DOHH2 (cell line): ENCODE measurements at regions not wholly inside any gene's neighbourhood (a gene's known extent, or its start where the extent isn't known, plus 50 kb on each side); places are given as distances from the start of the nearest gene placed in this dataset.

ENCODE experiments used
- H3F3A ChIP-seq: fragments of 200-600 bp; sonication (generic), shearing (Covaris generic); 2 replicates; pipeline ENCODE4 v1.6.0; 2016; ENCODE audit warnings: antibody characterized with exemption, mild to moderate bottlenecking; ENCODE audit not compliant: control insufficient read depth, insufficient read depth
- H3K27ac ChIP-seq: fragments of 200-600 bp; sonication (generic); 2 replicates; pipeline ENCODE4 v1.5.1; 2014; ENCODE audit warnings: low read depth, mild to moderate bottlenecking, low read length, moderate library complexity
- H3K27me3 ChIP-seq: fragments of 200-600 bp; sonication (generic); 2 replicates; pipeline ENCODE4 v1.6.1; 2014; ENCODE audit warnings: mild to moderate bottlenecking, low read length, mixed read lengths; ENCODE audit not compliant: control insufficient read depth
- H3K36me3 ChIP-seq: fragments of 200-600 bp; sonication (generic); 2 replicates; pipeline ENCODE4 v1.6.1; 2014; ENCODE audit warnings: mild to moderate bottlenecking, low read length, moderate library complexity, mixed read lengths; ENCODE audit not compliant: control insufficient read depth
- H3K4me1 ChIP-seq: fragments of 200-600 bp; sonication (generic); 2 replicates; pipeline ENCODE4 v1.6.1; 2014; ENCODE audit warnings: mild to moderate bottlenecking, low read length, mixed read lengths; ENCODE audit not compliant: control insufficient read depth
- H3K4me2 ChIP-seq: fragments of 200-600 bp; sonication (generic); 2 replicates; pipeline ENCODE4 v1.6.0; 2014; ENCODE audit warnings: mild to moderate bottlenecking, low read length, moderate library complexity
- H3K4me3 ChIP-seq: fragments of 200-600 bp; sonication (generic); 2 replicates; pipeline ENCODE4 v1.5.1; 2014; ENCODE audit warnings: mild to moderate bottlenecking, low read length, mixed read lengths
- H3K79me2 ChIP-seq: fragments of 200-600 bp; sonication (generic); 2 replicates; pipeline ENCODE4 v1.6.1; 2014; ENCODE audit warnings: mild to moderate bottlenecking, low read length, mixed read lengths; ENCODE audit not compliant: control insufficient read depth
- H3K9me2 ChIP-seq: fragments of 200-600 bp; sonication (generic); replicated peaks from 2 replicates; pipeline ENCODE4 v1.6.1; 2014; ENCODE audit warnings: mild to moderate bottlenecking, low read length, mixed read lengths; ENCODE audit not compliant: control insufficient read depth
- H3K9me3 ChIP-seq: fragments of 200-600 bp; sonication (generic); 2 replicates; pipeline ENCODE4 v1.6.1; 2014; ENCODE audit warnings: antibody characterized with exemption, low read length, mixed read lengths; ENCODE audit not compliant: control insufficient read depth, insufficient read depth
- H4K20me1 ChIP-seq: fragments of 200-600 bp; sonication (generic); 2 replicates; pipeline ENCODE4 v1.6.0; 2014; ENCODE audit warnings: low read depth, mild to moderate bottlenecking, antibody characterized with exemption, low read length, moderate library complexity; ENCODE audit not compliant: control insufficient read depth, insufficient read depth
- CTCF ChIP-seq: fragments of 200-600 bp; sonication (generic); IDR thresholded peaks from one replicate; pipeline ENCODE4 v1.5.1; 2014; ENCODE audit warnings: antibody characterized with exemption, mild to moderate bottlenecking, low read depth, low read length; ENCODE audit not compliant: poor library complexity, severe bottlenecking
- EZH2phosphoT487 ChIP-seq: fragments of 200-600 bp; sonication (generic); IDR thresholded peaks from 2 replicates; pipeline ENCODE4 v1.6.1; 2017; ENCODE audit warnings: borderline replicate concordance, mild to moderate bottlenecking, antibody characterized with exemption, low read length, moderate library complexity, mixed read lengths

DNA sequence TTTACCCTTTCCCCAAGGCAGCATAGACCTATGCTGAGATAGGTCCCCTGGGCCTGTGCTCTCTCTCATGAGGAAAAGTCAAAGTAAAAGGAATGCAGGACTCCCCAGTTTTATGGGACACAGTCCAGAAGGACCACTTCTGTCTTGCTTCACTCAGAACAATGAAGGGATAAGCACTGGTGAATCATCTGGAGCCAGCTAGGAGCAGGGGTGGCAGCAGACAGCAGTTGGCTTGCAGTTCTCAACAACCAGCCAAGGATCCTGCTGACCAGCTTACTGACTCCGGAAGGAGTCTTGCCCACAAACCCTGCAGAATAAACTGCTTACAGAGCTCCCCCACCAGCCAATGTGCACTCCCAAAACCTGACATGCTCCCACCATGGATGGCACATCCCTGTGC lies 152.1 kb upstream of the GHITM start:
- Histone ChIP-seq H3K4me3 (no peak overlapping the region), H3K9me2 (no peaks in the 10 kb centered on the region), H3K4me1 (no peaks in the 10 kb centered on the region), H3K4me2 (no peak overlapping the region), H4K20me1 (no peaks in the 10 kb centered on the region), H3K27ac (no peak overlapping the region), H3K36me3 (no peaks in the 10 kb centered on the region), H3K27me3 (no peaks in the 10 kb centered on the region), H3F3A (no peaks in the 10 kb centered on the region), H3K9me3 (no peaks in the 10 kb centered on the region), H3K79me2 (no peaks in the 10 kb centered on the region)
- TF ChIP-seq EZH2phosphoT487 = no peak
- TF ChIP-seq CTCF = no peak

GRCh38 chr10:83988435-83988834 lies 150.9 kb upstream of the GHITM start:
- H3K27ac ChIP-seq = no peak overlapping the region
- TF ChIP-seq EZH2phosphoT487 (no peak), CTCF (no peak)
- H3K79me2 ChIP-seq = no peaks in the 10 kb centered on the region
- H3K36me3 ChIP-seq = no peaks in the 10 kb centered on the region
- no peaks in the 10 kb centered on the region for H3F3A ChIP-seq
- no peak overlapping the region for H3K4me3 ChIP-seq
- no peak overlapping the region for H3K4me2 ChIP-seq
- no peaks in the 10 kb centered on the region for H3K9me3 ChIP-seq
- no peaks in the 10 kb centered on the region for H3K27me3 ChIP-seq
- H3K9me2 ChIP-seq = no peaks in the 10 kb centered on the region
- no peaks in the 10 kb centered on the region for H4K20me1 ChIP-seq
- no peaks in the 10 kb centered on the region for H3K4me1 ChIP-seq

DNA sequence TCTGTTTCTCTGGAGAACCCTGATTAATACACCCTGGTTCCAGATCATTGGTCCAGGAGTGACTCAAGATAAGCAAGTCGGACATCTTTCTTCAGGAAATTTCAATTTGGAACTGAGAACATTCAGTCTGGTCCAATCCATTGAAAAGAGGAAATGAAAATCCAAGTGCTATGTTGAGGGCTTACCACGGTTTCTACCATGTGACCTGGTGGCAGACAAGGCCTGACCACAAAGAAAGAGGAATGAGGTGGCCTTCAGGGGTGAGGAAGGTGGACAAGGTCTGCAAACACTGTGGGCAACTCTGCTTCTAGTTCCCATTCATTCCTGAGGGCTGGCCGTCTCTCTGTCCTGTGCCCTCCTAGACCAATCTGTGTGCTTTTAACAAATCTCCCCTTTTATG lies 149.2 kb upstream of the GHITM start:
- no peaks in the 10 kb centered on the region for H3F3A ChIP-seq
- no peak overlapping the region for H3K4me2 ChIP-seq
- no peaks in the 10 kb centered on the region for H3K9me3 ChIP-seq
- H3K36me3 ChIP-seq = no peaks in the 10 kb centered on the region
- H3K27me3 ChIP-seq = no peaks in the 10 kb centered on the region
- H3K9me2 ChIP-seq = no peaks in the 10 kb centered on the region
- no peak overlapping the region for H3K27ac ChIP-seq
- H4K20me1 ChIP-seq = no peaks in the 10 kb centered on the region
- no peak overlapping the region for H3K4me3 ChIP-seq
- no peaks in the 10 kb centered on the region for H3K79me2 ChIP-seq
- TF ChIP-seq CTCF (no peak), EZH2phosphoT487 (no peak)
- H3K4me1 ChIP-seq = no peaks in the 10 kb centered on the region
